HepG2 (cell line): ENCODE measurements at regions not wholly inside any gene's neighbourhood (a gene's known extent, or its start where the extent isn't known, plus 50 kb on each side); places are given as distances from the start of the nearest gene placed in this dataset.
"Not testable (repeated sequence)": the region's sequence is repeated elsewhere in the genome, so short reads cannot be mapped to it uniquely, and the experiment has no call there.

Experiments
- ATAC-seq: fragments of 200-7000 bp; cut with Tn5 transposase; 3 replicates; pipeline ENCODE4 v1.9.1; 2020; ENCODE audit warnings: mild to moderate bottlenecking, moderate library complexity
- BruUV-seq: library from RNA; stranded (reverse); fragments of 400-500 nt; replicated peaks from 2 replicates; lab custom pipeline; 2021; lab: Mats Ljungman, UMichigan
- CTCF ChIA-PET: fragments of 300-600 bp; formaldehyde crosslinking; extraction: SDS; loops from one replicate; lab custom pipeline; 2021; ENCODE audit warnings: low total read pairs, inconsistent platforms, low intra/inter-chr PET ratio; lab: Yijun Ruan, JAX
- POLR2A ChIA-PET: fragments of 350-600 bp; sonication (Branson Sonifier 250); formaldehyde crosslinking; loops from one replicate; lab custom pipeline; 2020; ENCODE audit warnings: antibody characterized with exemption, inconsistent platforms; lab: Yijun Ruan, JAX
- DNase-seq: peaks from one replicate; pipeline ENCODE4 v3.0.0-alpha.2; 2015; ENCODE audit warnings: low spot score
- FAIRE-seq: peaks from 3 replicates; lab custom pipeline; 2011; peaks lifted over from hg19 to GRCh38; lab: Jason Lieb, UNC
- H2AFZ ChIP-seq: one replicate; pipeline ENCODE4 v1.6.1; 2011; ENCODE audit warnings: low read length, inconsistent platforms
- H3K27ac ChIP-seq: fragments of 300-600 bp; 3 replicates; pipeline ENCODE4 v1.8.0; 2011; ENCODE audit warnings: mixed run types, mild to moderate bottlenecking, mixed read lengths, low read length, inconsistent platforms; ENCODE audit not compliant: insufficient read depth; ENCODE audit errors: extremely low read length
- H3K27me3 ChIP-seq, 2 experiments: fragments of 200-600 bp in 1 of 2; 2 replicates in 1 of 2; 3 replicates in 1 of 2; pipeline versions ENCODE4 v1.6.0 to v1.8.0; 2011; ENCODE audit warnings: low read length in 2 of 2, mild to moderate bottlenecking in 2 of 2, moderate library complexity in 2 of 2, inconsistent platforms in 1 of 2; ENCODE audit not compliant: insufficient read depth in 2 of 2, control insufficient read depth in 1 of 2
- H3K36me3 ChIP-seq, 2 experiments: fragments of 200-600 bp in 1 of 2; replicated peaks in 1 of 2; 2 replicates in 1 of 2; 3 replicates in 1 of 2; pipeline versions ENCODE4 v1.5.1 to v1.8.0; 2011; ENCODE audit warnings: low read length in 2 of 2, inconsistent platforms in 1 of 2; ENCODE audit not compliant: insufficient read depth in 2 of 2, control insufficient read depth in 1 of 2
- H3K4me1 ChIP-seq: 2 replicates; pipeline ENCODE4 v1.5.1; 2012; ENCODE audit warnings: low read length, inconsistent platforms; ENCODE audit not compliant: insufficient read depth
- H3K4me2 ChIP-seq: 2 replicates; pipeline ENCODE4 v1.6.0; 2011; ENCODE audit warnings: low read depth, low read length, inconsistent platforms
- H3K4me3 ChIP-seq, 3 experiments: fragments of 200-600 bp in 1 of 3; sonication (generic), shearing (Covaris generic) in 1 of 3; replicated peaks in 1 of 3; 2 replicates each; pipeline ENCODE4 v1.5.1; 2011 to 2016; ENCODE audit warnings: low read length in 3 of 3, inconsistent platforms in 2 of 3, low read depth in 2 of 3, mild to moderate bottlenecking in 2 of 3, control low read depth in 1 of 3, mixed read lengths in 1 of 3; ENCODE audit not compliant: insufficient read depth in 1 of 3
- H3K79me2 ChIP-seq: one replicate; pipeline ENCODE4 v1.6.1; 2011; ENCODE audit warnings: low read length, inconsistent platforms; ENCODE audit not compliant: insufficient read depth
- H3K9ac ChIP-seq: 2 replicates; pipeline ENCODE4 v1.6.0; 2011; ENCODE audit warnings: mild to moderate bottlenecking, low read depth, low read length, inconsistent platforms; ENCODE audit not compliant: insufficient read depth
- H3K9me3 ChIP-seq: 2 replicates; pipeline ENCODE4 v1.5.1; 2012; ENCODE audit warnings: mild to moderate bottlenecking, low read length
- H4K20me1 ChIP-seq: 2 replicates; pipeline ENCODE4 v1.6.0; 2011; ENCODE audit warnings: inconsistent platforms, mild to moderate bottlenecking, low read length, moderate library complexity; ENCODE audit not compliant: insufficient read depth
- ATF2 ChIP-seq: sonication (generic); formaldehyde crosslinking; IDR thresholded peaks from 2 replicates; pipeline ENCODE4 v1.4.0; 2020; ENCODE audit warnings: missing genetic modification reagents
- CTCF ChIP-seq: sonication (generic); formaldehyde crosslinking; IDR thresholded peaks from 2 replicates; pipeline ENCODE4 v1.5.0; 2020; ENCODE audit warnings: mild to moderate bottlenecking, missing genetic modification reagents, moderate library complexity
- E2F5 ChIP-seq: sonication (generic); formaldehyde crosslinking; conservative IDR thresholded peaks from 2 replicates; pipeline ENCODE4 v1.4.0; 2020; ENCODE audit warnings: missing genetic modification reagents
- MEF2D ChIP-seq: sonication (generic); formaldehyde crosslinking; IDR thresholded peaks from 2 replicates; pipeline ENCODE4 v1.5.1; 2020; ENCODE audit warnings: mild to moderate bottlenecking, missing genetic modification reagents
- STAG1 ChIP-seq: sonication (generic); formaldehyde crosslinking; IDR thresholded peaks from 2 replicates; pipeline ENCODE4 v1.4.0; 2020; ENCODE audit warnings: missing genetic modification reagents
- ZSCAN25 ChIP-seq: sonication (generic); formaldehyde crosslinking; IDR thresholded peaks from 2 replicates; pipeline ENCODE4 v1.8.0; 2022; ENCODE audit warnings: mild to moderate bottlenecking, missing genetic modification reagents
- WGBS: methylation state at CpG from one replicate; pipeline ENCODE4 v1.1.6; 2017; ENCODE audit warnings: low lambda C conversion rate; 5-methylcytosine and 5-hydroxymethylcytosine counted together
- in situ Hi-C: cut with HindIII; loops from 2 replicates; pipeline ENCODE4 v1.10.0; 2017; ENCODE audit warnings: low pct_unique_long_range_greater_than_20kb; ENCODE audit not compliant: extremely low pct_ligation_motif_present
- intact Hi-C: fragments of 100-400 bp; cut with micrococcal nuclease; formaldehyde crosslinking; loops from one replicate; pipeline ENCODE4 v1.10.0; 2022; ENCODE audit not compliant: unreplicated experiment

- ChIA-PET CTCF (no interaction called here), POLR2A (no interaction called here)
- H3K36me3 ChIP-seq = no peaks in the 10 kb centered on the region
- no peak overlapping the region for H2AFZ ChIP-seq
- H3K9me3 ChIP-seq = no peaks in the 10 kb centered on the region
- peak; percentile 1 for DNase-seq
- H3K4me2 ChIP-seq = no peak overlapping the region
- no peak overlapping the region for H3K27ac ChIP-seq
- WGBS = 1% methylated on average over 3 of the region's 3 CpGs
- in situ Hi-C loops = no loop called here
- H3K9ac ChIP-seq = no peak overlapping the region
- intact Hi-C loops = no loop called here
- no peaks in the 10 kb centered on the region for H4K20me1 ChIP-seq
- no peaks in the 10 kb centered on the region for H3K4me1 ChIP-seq
- BruUV-seq = no TSS peak
- no peak for ATAC-seq
- no peaks in the 10 kb centered on the region for H3K27me3 ChIP-seq
- H3K79me2 ChIP-seq = no peaks in the 10 kb centered on the region
- TF ChIP-seq CTCF (CRISPR knock-in tag) = 0 out of 2 replicates have a peak, but pooled peaks have one; percentile 13
- no peak for TF ChIP-seq ZSCAN25 (CRISPR knock-in tag)
- TF ChIP-seq ATF2 (CRISPR knock-in tag) = no peak
- TF ChIP-seq E2F5 = no peak
- TF ChIP-seq STAG1 (CRISPR knock-in tag) = peak; percentile 17; the same call in 1 of the 2 replicates
- no peak for TF ChIP-seq MEF2D (CRISPR knock-in tag)
- no peak for FAIRE-seq
- H3K4me3 ChIP-seq = no peak overlapping the region
Measured at GRCh38 chr10:111323389-111323966, 246.6 kb downstream of the ADRA2A start.

- intact Hi-C loops, H2AFZ ChIP-seq, BruUV-seq, H3K79me2 ChIP-seq, H3K9ac ChIP-seq, FAIRE-seq, in situ Hi-C loops, CTCF ChIA-PET, POLR2A ChIA-PET, H3K27ac ChIP-seq, H3K4me3 ChIP-seq, H3K36me3 ChIP-seq, H3K4me1 ChIP-seq, H3K9me3 ChIP-seq, DNase-seq, ATAC-seq, H4K20me1 ChIP-seq, H3K4me2 ChIP-seq, H3K27me3 ChIP-seq: not testable (repeated sequence)
- WGBS = 4% methylated on average over 1 of the region's 1 CpG
Measured at GRCh38 chr10:111332174-111332573, 255.3 kb downstream of the ADRA2A start.
